ENCODE measurements at regions not wholly inside any gene's neighbourhood (a gene's known extent, or its start where the extent isn't known, plus 50 kb on each side); places are given as distances from the start of the nearest gene placed in this dataset.

GRCh38 chr13:92959790-92960189, 266.8 kb upstream of the GPC6 start:
- TF ChIP-seq CTCF (conservative IDR thresholded peaks at IDR 0.05; ENCODE audit: low read depth, low read length) (no peak), EZH2phosphoT487 (IDR thresholded peaks at IDR 0.05; ENCODE audit: borderline replicate concordance, low read length) (no peak)

All from PC-3 (cell line).